GM18508 (cell line): ENCODE measurements at regions not wholly inside any gene's neighbourhood (a gene's known extent, or its start where the extent isn't known, plus 50 kb on each side); places are given as distances from the start of the nearest gene placed in this dataset.

Experiments used
- ATAC-seq: cut with Tn5 transposase; IDR thresholded peaks from one replicate; pipeline ENCODE4 v1.9.1; 2021; ENCODE audit warnings: moderate number of reproducible peaks; ENCODE audit not compliant: insufficient read depth, unreplicated experiment

GRCh38 chr14:84533791-84534190 is 996.2 kb upstream of the FLRT2 start:
- ATAC-seq: no peak

- ATAC-seq: no peak
Measured at GRCh38 chr14:84535484-84535883, 994.5 kb upstream of the FLRT2 start.

GRCh38 chr14:84535976-84536375 is 994.0 kb upstream of the FLRT2 start:
- no peak for ATAC-seq

GRCh38 chr14:84541018-84541417 is 988.9 kb upstream of the FLRT2 start:
- ATAC-seq: no peak

- no peak for ATAC-seq
Measured at GRCh38 chr14:84543859-84544258, 986.1 kb upstream of the FLRT2 start.

GRCh38 chr14:84544486-84545131 is 985.3 kb upstream of the FLRT2 start:
- no peak for ATAC-seq

GRCh38 chr14:84546236-84546635 is 983.7 kb upstream of the FLRT2 start:
- ATAC-seq: no peak

- no peak for ATAC-seq
Measured at GRCh38 chr14:84554136-84554535, 975.8 kb upstream of the FLRT2 start.

GRCh38 chr14:84555493-84555892 is 974.5 kb upstream of the FLRT2 start:
- ATAC-seq: no peak

- ATAC-seq: no peak
Measured at GRCh38 chr14:84566109-84566508, 963.8 kb upstream of the FLRT2 start.

GRCh38 chr14:84575681-84576080 is 954.3 kb upstream of the FLRT2 start:
- ATAC-seq: no peak

- no peak for ATAC-seq
Measured at GRCh38 chr14:84579292-84579691, 950.7 kb upstream of the FLRT2 start.

- no peak for ATAC-seq
Measured at GRCh38 chr14:84581041-84581440, 948.9 kb upstream of the FLRT2 start.

- ATAC-seq: no peak
Measured at GRCh38 chr14:84584511-84584910, 945.4 kb upstream of the FLRT2 start.

- no peak for ATAC-seq
Measured at GRCh38 chr14:84591827-84592445, 938.0 kb upstream of the FLRT2 start.

GRCh38 chr14:84592770-84593169 is 937.2 kb upstream of the FLRT2 start:
- no peak for ATAC-seq

- no peak for ATAC-seq
Measured at GRCh38 chr14:84610086-84610485, 919.9 kb upstream of the FLRT2 start.

- no peak for ATAC-seq
Measured at GRCh38 chr14:84622357-84622756, 907.6 kb upstream of the FLRT2 start.

GRCh38 chr14:84643446-84643845 is 886.5 kb upstream of the FLRT2 start:
- no peak for ATAC-seq

- ATAC-seq: no peak
Measured at GRCh38 chr14:84646786-84647500, 883.0 kb upstream of the FLRT2 start.

- no peak for ATAC-seq
Measured at GRCh38 chr14:84655014-84655413, 874.9 kb upstream of the FLRT2 start.

GRCh38 chr14:84657911-84658310 is 872.0 kb upstream of the FLRT2 start:
- ATAC-seq: no peak
